Osteocyte (in vitro differentiated cells): ENCODE measurements at regions not wholly inside any gene's neighbourhood (a gene's known extent, or its start where the extent isn't known, plus 50 kb on each side); places are given as distances from the start of the nearest gene placed in this dataset.

ENCODE experiments used
- DNase-seq: peaks from one replicate; pipeline ENCODE4 v3.0.0; 2021; ENCODE audit warnings: mixed read lengths; ENCODE audit not compliant: unreplicated experiment; ENCODE audit errors: extremely low spot score
- H3K27ac Mint-ChIP-seq: one replicate; pipeline ENCODE4 v1.8.0; 2021; ENCODE audit warnings: mild to moderate bottlenecking, mixed read lengths; ENCODE audit not compliant: unreplicated experiment
- H3K27me3 Mint-ChIP-seq: one replicate; pipeline ENCODE4 v1.8.0; 2021; ENCODE audit warnings: mixed read lengths; ENCODE audit not compliant: unreplicated experiment
- H3K36me3 Mint-ChIP-seq: one replicate; pipeline ENCODE4 v1.8.0; 2021; ENCODE audit warnings: mixed read lengths; ENCODE audit not compliant: unreplicated experiment
- H3K4me1 Mint-ChIP-seq: one replicate; pipeline ENCODE4 v1.8.0; 2021; ENCODE audit warnings: mixed read lengths; ENCODE audit not compliant: unreplicated experiment
- H3K4me3 Mint-ChIP-seq: one replicate; pipeline ENCODE4 v1.8.0; 2021; ENCODE audit warnings: mild to moderate bottlenecking, moderate library complexity, mixed read lengths; ENCODE audit not compliant: unreplicated experiment
- H3K9me3 Mint-ChIP-seq: one replicate; pipeline ENCODE4 v1.8.0; 2021; ENCODE audit warnings: mixed read lengths; ENCODE audit not compliant: unreplicated experiment
- TF ChIP-seq, protein P1 (sequence below): fragments of 200-600 bp; sonication (generic); IDR thresholded peaks from 2 replicates; pipeline ENCODE4 v1.5.0; 2021; ENCODE audit warnings: antibody characterized with exemption, mild to moderate bottlenecking, moderate library complexity

DNA sequence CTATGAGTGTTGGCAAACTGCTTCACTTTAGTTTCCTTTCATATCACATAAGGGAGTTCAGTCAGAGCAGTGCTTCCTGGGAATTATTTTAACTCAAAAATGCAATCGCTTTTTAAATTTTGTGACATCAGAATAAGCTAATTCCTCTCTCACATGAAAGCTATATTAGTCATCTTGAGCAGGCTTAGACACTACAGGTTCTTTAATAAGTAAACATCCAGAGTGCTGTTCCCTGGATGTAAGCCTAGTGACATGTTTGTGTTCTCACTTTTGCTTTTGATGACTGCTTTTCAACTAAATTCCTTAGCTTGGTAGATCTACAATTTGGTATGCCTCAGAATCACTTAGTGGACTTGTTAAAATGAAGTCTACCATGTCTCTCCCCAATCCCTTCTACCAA is 252.7 kb upstream of the POU3F2 start:
- Mint-ChIP-seq H3K4me1 (no peaks in the 10 kb centered on the region), H3K4me3 (no peak overlapping the region), H3K27ac (no peak overlapping the region), H3K9me3 (no peaks in the 10 kb centered on the region), H3K36me3 (no peaks in the 10 kb centered on the region), H3K27me3 (no peaks in the 10 kb centered on the region)
- TF ChIP-seq, protein P1, sequence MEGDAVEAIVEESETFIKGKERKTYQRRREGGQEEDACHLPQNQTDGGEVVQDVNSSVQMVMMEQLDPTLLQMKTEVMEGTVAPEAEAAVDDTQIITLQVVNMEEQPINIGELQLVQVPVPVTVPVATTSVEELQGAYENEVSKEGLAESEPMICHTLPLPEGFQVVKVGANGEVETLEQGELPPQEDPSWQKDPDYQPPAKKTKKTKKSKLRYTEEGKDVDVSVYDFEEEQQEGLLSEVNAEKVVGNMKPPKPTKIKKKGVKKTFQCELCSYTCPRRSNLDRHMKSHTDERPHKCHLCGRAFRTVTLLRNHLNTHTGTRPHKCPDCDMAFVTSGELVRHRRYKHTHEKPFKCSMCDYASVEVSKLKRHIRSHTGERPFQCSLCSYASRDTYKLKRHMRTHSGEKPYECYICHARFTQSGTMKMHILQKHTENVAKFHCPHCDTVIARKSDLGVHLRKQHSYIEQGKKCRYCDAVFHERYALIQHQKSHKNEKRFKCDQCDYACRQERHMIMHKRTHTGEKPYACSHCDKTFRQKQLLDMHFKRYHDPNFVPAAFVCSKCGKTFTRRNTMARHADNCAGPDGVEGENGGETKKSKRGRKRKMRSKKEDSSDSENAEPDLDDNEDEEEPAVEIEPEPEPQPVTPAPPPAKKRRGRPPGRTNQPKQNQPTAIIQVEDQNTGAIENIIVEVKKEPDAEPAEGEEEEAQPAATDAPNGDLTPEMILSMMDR: no peak
- DNase-seq: no peak

DNA sequence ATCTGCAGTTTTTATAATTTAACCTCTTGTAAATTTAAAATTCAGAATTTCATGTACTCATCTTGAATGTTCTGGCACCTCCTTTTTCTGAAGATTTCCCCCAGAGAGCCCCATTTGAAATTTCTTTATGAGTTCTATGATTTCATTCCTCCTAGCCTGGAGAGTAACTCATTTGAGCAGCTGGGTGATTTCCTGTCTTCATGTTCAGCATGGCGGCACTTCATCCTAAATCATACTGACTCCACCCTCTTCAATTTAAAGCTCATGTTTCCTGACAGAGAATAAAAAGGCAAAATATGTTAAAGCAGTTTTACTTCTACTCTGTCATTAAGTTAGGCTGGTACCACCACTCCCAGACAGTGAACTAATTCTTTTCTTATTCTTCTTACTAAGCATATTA is 250.9 kb upstream of the POU3F2 start:
- Mint-ChIP-seq H3K4me1 (no peaks in the 10 kb centered on the region), H3K27me3 (peaks cover 3% of the 10 kb centered on the region), H3K4me3 (no peak overlapping the region), H3K9me3 (no peaks in the 10 kb centered on the region), H3K36me3 (no peaks in the 10 kb centered on the region), H3K27ac (no peak overlapping the region)
- TF ChIP-seq, protein P1: no peak
- no peak for DNase-seq

DNA sequence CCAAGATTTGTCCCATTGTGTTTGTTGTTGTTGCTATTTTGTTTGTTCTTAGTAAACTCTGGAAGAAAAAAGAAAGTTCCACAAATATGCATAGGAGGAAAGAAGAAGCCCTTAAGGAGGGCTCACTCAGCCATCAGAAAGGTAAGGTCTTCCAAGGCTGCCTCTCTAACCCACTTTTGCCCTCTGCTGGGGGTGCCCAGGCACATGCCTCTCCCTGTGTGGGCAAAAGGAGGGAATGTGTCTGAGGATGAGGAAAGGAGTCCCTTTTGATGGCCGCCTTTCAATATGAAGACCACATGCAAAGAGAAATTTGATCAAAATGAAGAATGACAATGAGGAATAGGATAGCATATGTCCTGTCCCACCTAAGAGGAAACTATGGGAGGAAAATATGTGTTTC is 248.2 kb upstream of the POU3F2 start:
- Mint-ChIP-seq H3K27ac (no peak overlapping the region), H3K36me3 (no peaks in the 10 kb centered on the region), H3K4me3 (no peak overlapping the region), H3K27me3 (peaks cover 3% of the 10 kb centered on the region), H3K4me1 (no peaks in the 10 kb centered on the region), H3K9me3 (no peaks in the 10 kb centered on the region)
- DNase-seq: no peak
- TF ChIP-seq, protein P1: no peak

DNA sequence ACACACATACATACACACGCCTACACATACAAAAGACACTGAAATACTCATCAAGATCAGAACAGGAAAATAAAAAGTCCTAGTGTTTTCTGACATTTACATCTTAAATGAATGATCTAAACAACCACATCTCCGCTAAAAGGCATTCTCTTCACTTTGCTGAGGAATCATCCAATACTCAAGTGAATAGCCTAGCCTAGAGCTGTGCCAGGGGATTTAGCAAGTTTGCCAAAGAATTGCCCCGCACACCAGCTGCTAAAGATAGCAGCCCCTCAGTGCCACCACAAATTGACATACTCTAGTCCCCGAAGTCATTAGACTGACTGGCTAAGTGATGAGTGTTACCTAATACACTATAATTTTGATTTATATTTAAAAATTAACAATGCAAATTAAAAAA is 246.8 kb upstream of the POU3F2 start:
- H3K27me3 Mint-ChIP-seq: peaks cover 3% of the 10 kb centered on the region
- H3K27ac Mint-ChIP-seq: no peak overlapping the region
- no peaks in the 10 kb centered on the region for H3K9me3 Mint-ChIP-seq
- DNase-seq: no peak
- no peak overlapping the region for H3K4me3 Mint-ChIP-seq
- H3K4me1 Mint-ChIP-seq: no peaks in the 10 kb centered on the region
- TF ChIP-seq, protein P1: no peak
- no peaks in the 10 kb centered on the region for H3K36me3 Mint-ChIP-seq

DNA sequence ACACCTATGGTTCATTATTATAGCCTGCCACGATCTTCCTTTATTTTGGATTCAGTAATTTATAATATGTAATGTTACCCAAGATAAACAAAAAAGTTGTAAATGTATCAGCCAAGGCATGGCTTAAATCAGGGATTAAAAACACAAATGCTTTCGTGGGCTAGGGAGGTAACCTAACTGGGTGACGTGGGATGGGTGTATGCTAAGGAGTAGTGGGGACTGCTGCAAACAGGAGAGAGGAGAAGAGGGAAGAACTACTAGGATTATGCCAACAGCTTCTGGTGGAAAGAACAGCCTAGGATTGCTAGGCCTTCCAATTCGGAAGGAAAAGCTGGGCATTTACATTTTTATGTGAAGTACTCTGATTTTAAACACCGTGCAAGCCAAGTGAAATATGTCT is 244.8 kb upstream of the POU3F2 start:
- Mint-ChIP-seq H3K27me3 (peaks cover 3% of the 10 kb centered on the region), H3K4me1 (no peaks in the 10 kb centered on the region), H3K4me3 (no peak overlapping the region), H3K9me3 (no peaks in the 10 kb centered on the region), H3K36me3 (no peaks in the 10 kb centered on the region), H3K27ac (no peak overlapping the region)
- TF ChIP-seq, protein P1: no peak
- no peak for DNase-seq
